D341Med (cell line): ENCODE measurements at regions not wholly inside any gene's neighbourhood (a gene's known extent, or its start where the extent isn't known, plus 50 kb on each side); places are given as distances from the start of the nearest gene placed in this dataset.
"Not testable (repeated sequence)": the region's sequence is repeated elsewhere in the genome, so short reads cannot be mapped to it uniquely, and the experiment has no call there.

Experiments
- DNase-seq: peaks from one replicate; pipeline ENCODE4 v3.0.0; 2012; ENCODE audit warnings: low spot score

- DNase-seq: no peak
Observed at GRCh38 chr15:59830873-59831272, 141.8 kb upstream of the BNIP2 start.

- DNase-seq: no peak
Observed at GRCh38 chr15:59830098-59830497, 141.0 kb upstream of the BNIP2 start.

GRCh38 chr15:59828861-59829260, 139.7 kb upstream of the BNIP2 start:
- no peak for DNase-seq

GRCh38 chr15:59828263-59828662, 139.1 kb upstream of the BNIP2 start:
- no peak for DNase-seq

- DNase-seq: no peak
Observed at GRCh38 chr15:59825901-59826300, 136.8 kb upstream of the BNIP2 start.

- no peak for DNase-seq
Observed at GRCh38 chr15:59821286-59821685, 132.2 kb upstream of the BNIP2 start.

GRCh38 chr15:59819092-59819491, 130.0 kb upstream of the BNIP2 start:
- no peak for DNase-seq

- DNase-seq: no peak
Observed at GRCh38 chr15:59818336-59818735, 129.2 kb upstream of the BNIP2 start.

- DNase-seq: no peak
Observed at GRCh38 chr15:59817834-59818233, 128.7 kb upstream of the BNIP2 start.

GRCh38 chr15:59817053-59817452, 127.9 kb upstream of the BNIP2 start:
- no peak for DNase-seq

GRCh38 chr15:59814409-59814808, 125.3 kb upstream of the BNIP2 start:
- no peak for DNase-seq

GRCh38 chr15:59812889-59813288, 123.8 kb upstream of the BNIP2 start:
- DNase-seq: no peak

- no peak for DNase-seq
Observed at GRCh38 chr15:59812250-59812870, 123.2 kb upstream of the BNIP2 start.

- DNase-seq: not testable (repeated sequence)
Observed at GRCh38 chr15:59803293-59803966, 114.3 kb upstream of the BNIP2 start.

- no peak for DNase-seq
Observed at GRCh38 chr15:59801649-59802048, 112.5 kb upstream of the BNIP2 start.

GRCh38 chr15:59798605-59798917, 109.4 kb upstream of the BNIP2 start:
- DNase-seq: no peak

GRCh38 chr15:59797756-59798604, 108.9 kb upstream of the BNIP2 start:
- no peak for DNase-seq

- DNase-seq: no peak
Observed at GRCh38 chr15:59794229-59794886, 105.2 kb upstream of the BNIP2 start.

GRCh38 chr15:59792359-59792758, 103.2 kb upstream of the BNIP2 start:
- no peak for DNase-seq

GRCh38 chr15:59791755-59792154, 102.6 kb upstream of the BNIP2 start:
- DNase-seq: no peak

- no peak for DNase-seq
Observed at GRCh38 chr15:59791079-59791478, 102.0 kb upstream of the BNIP2 start.

- DNase-seq: not testable (repeated sequence)
Observed at GRCh38 chr15:59786466-59786865, 97.3 kb upstream of the BNIP2 start.

GRCh38 chr15:59785981-59786380, 96.9 kb upstream of the BNIP2 start:
- DNase-seq: not testable (repeated sequence)
